Testis (tissue), 2 donors: ENCODE measurements at regions not wholly inside any gene's neighbourhood (a gene's known extent, or its start where the extent isn't known, plus 50 kb on each side); places are given as distances from the start of the nearest gene placed in this dataset.

Experiments
- DNase-seq: peaks from one replicate; pipeline ENCODE4 v3.0.0-alpha.2; 2019
- H3K27ac ChIP-seq, 2 donors: fragments of 200-600 bp; sonication (generic); one replicate each; pipeline ENCODE4 v1.5.1; 2019
- H3K27me3 ChIP-seq: fragments of 200-600 bp; sonication (generic); one replicate; pipeline ENCODE4 v1.5.1; 2019
- H3K36me3 ChIP-seq: fragments of 200-600 bp; sonication (generic); one replicate; pipeline ENCODE4 v1.5.1; 2017; ENCODE audit warnings: low read depth; ENCODE audit errors: missing control alignments
- H3K4me1 ChIP-seq: fragments of 200-600 bp; sonication (generic); one replicate; pipeline ENCODE4 v1.5.1; 2019
- H3K4me3 ChIP-seq, 2 donors: fragments of 200-600 bp; sonication (generic); one replicate each; pipeline ENCODE4 v1.5.1; 2017 to 2019
- H3K9me3 ChIP-seq: fragments of 200-600 bp; sonication (generic); one replicate; pipeline ENCODE4 v1.5.1; 2017
- CTCF ChIP-seq, 3 experiments: fragments of 450-650 bp in 2 of 3; fragments of 200-600 bp in 1 of 3; sonication (generic) in 1 of 3; IDR thresholded peaks; one replicate each; pipeline ENCODE4 v1.5.1; 2016 to 2019; ENCODE audit warnings: antibody characterized with exemption in 3 of 3, mild to moderate bottlenecking in 2 of 3, moderate library complexity in 1 of 3
- POLR2A ChIP-seq: fragments of 450-650 bp; IDR thresholded peaks from one replicate; pipeline ENCODE4 v1.6.1; 2017; ENCODE audit warnings: antibody characterized with exemption, mild to moderate bottlenecking, moderate library complexity
- WGBS, 2 donors: methylation state at CpG; one replicate each; pipeline ENCODE4 v1.1.5; 2018; 5-methylcytosine and 5-hydroxymethylcytosine counted together
- intact Hi-C: fragments of 100-400 bp; cut with DNase I; formaldehyde crosslinking; loops from one replicate; pipeline ENCODE4 v1.15.1; 2023; ENCODE audit warnings: low total_unique reads

GRCh38 chr3:67737906-67738865 lies 83.8 kb upstream of the SUCLG2 start:
- no peaks in the 10 kb centered on the region for H3K27me3 ChIP-seq
- no peak for DNase-seq
- no peaks in the 10 kb centered on the region for H3K4me1 ChIP-seq
- intact Hi-C loops = no loop called here
- no peak overlapping the region for H3K4me3 ChIP-seq
- TF ChIP-seq CTCF (IDR thresholded peaks at IDR 0.05) = no peak
- no peak for TF ChIP-seq POLR2A
- WGBS, 2 donors = 88 to 94% methylated on average over 9 of the region's 9 CpGs
- H3K27ac ChIP-seq = no peak overlapping the region
- H3K36me3 ChIP-seq = no peaks in the 10 kb centered on the region
- H3K9me3 ChIP-seq = no peaks in the 10 kb centered on the region

GRCh38 chr3:67737140-67737539 lies 82.7 kb upstream of the SUCLG2 start:
- TF ChIP-seq POLR2A (no peak), CTCF (IDR thresholded peaks at IDR 0.05) (no peak)
- WGBS, 2 donors = 78 to 94% methylated on average over 1 of the region's 1 CpG
- H3K36me3 ChIP-seq = no peaks in the 10 kb centered on the region

GRCh38 chr3:67733269-67733950 lies 79.0 kb upstream of the SUCLG2 start:
- TF ChIP-seq CTCF (IDR thresholded peaks at IDR 0.05) (no peak), POLR2A (no peak)
- intact Hi-C loops = no loop called here
- H3K4me3 ChIP-seq = no peak overlapping the region
- H3K4me1 ChIP-seq = no peaks in the 10 kb centered on the region
- no peak overlapping the region for H3K27ac ChIP-seq
- no peaks in the 10 kb centered on the region for H3K27me3 ChIP-seq
- no peaks in the 10 kb centered on the region for H3K9me3 ChIP-seq
- 84 to 86% methylated on average over 3 of the region's 3 CpGs for WGBS, 2 donors
- no peak for DNase-seq
- H3K36me3 ChIP-seq = no peaks in the 10 kb centered on the region

More at GRCh38 chr3:67737140-67737539, 82.7 kb upstream of the SUCLG2 start:
- DNase-seq = no peak
- Histone ChIP-seq H3K27ac (no peak overlapping the region), H3K9me3 (no peaks in the 10 kb centered on the region), H3K27me3 (no peaks in the 10 kb centered on the region), H3K4me1 (no peaks in the 10 kb centered on the region), H3K4me3 (no peak overlapping the region)
- intact Hi-C loops = no loop called here

- H3K27ac ChIP-seq = no peak overlapping the region
- no peak overlapping the region for H3K4me3 ChIP-seq
- H3K4me1 ChIP-seq = no peaks in the 10 kb centered on the region
- no peaks in the 10 kb centered on the region for H3K27me3 ChIP-seq
- no peaks in the 10 kb centered on the region for H3K9me3 ChIP-seq
- DNase-seq = no peak
- no peaks in the 10 kb centered on the region for H3K36me3 ChIP-seq
- intact Hi-C loops = no loop called here
- 88 to 90% methylated on average over 2 of the region's 2 CpGs for WGBS, 2 donors
- no peak for TF ChIP-seq POLR2A
- TF ChIP-seq CTCF (IDR thresholded peaks at IDR 0.05) = no peak
Measured at GRCh38 chr3:67724434-67724833, 70.0 kb upstream of the SUCLG2 start.
